ENCODE measurements at regions not wholly inside any gene's neighbourhood (a gene's known extent, or its start where the extent isn't known, plus 50 kb on each side); places are given as distances from the start of the nearest gene placed in this dataset.

GRCh38 chr2:133691336-133691735 is 123.1 kb upstream of the NCKAP5 start:
- TF ChIP-seq POLR2A (IDR thresholded peaks at IDR 0.05), result no peak
- TF ChIP-seq CTCF (IDR thresholded peaks at IDR 0.05), result no peak
